Stimulated activated effector memory CD8-positive, alpha-beta T cell treated with anti-CD3 and anti-CD28 coated beads, Interleukin-12 subunit alpha, Interleukin-12 subunit beta, amount 100 ng/mL, for 72 hours (primary cell): ENCODE measurements at regions not wholly inside any gene's neighbourhood (a gene's known extent, or its start where the extent isn't known, plus 50 kb on each side); places are given as distances from the start of the nearest gene placed in this dataset.

Source experiments
- ATAC-seq: fragments of 150-1000 bp; cut with Tn5 transposase; 2 replicates; pipeline ENCODE4 v1.10.0; 2021
- DNase-seq, 2 donors: peaks; one replicate each; pipeline ENCODE4 v3.0.0; 2021 to 2022; ENCODE audit warnings: low spot score in 2 of 2
- H3K27ac Mint-ChIP-seq: one replicate; pipeline ENCODE4 v1.8.0; 2022; ENCODE audit warnings: mild to moderate bottlenecking, mixed read lengths
- H3K36me3 Mint-ChIP-seq: one replicate; pipeline ENCODE4 v1.8.0; 2022; ENCODE audit warnings: mild to moderate bottlenecking, mixed read lengths
- H3K4me1 Mint-ChIP-seq: one replicate; pipeline ENCODE4 v1.8.0; 2022; ENCODE audit warnings: mixed read lengths
- H3K4me3 Mint-ChIP-seq: one replicate; pipeline ENCODE4 v1.8.0; 2022; ENCODE audit warnings: mild to moderate bottlenecking, mixed read lengths
- H3K9me3 Mint-ChIP-seq: one replicate; pipeline ENCODE4 v1.8.0; 2022; ENCODE audit warnings: mixed read lengths

DNA sequence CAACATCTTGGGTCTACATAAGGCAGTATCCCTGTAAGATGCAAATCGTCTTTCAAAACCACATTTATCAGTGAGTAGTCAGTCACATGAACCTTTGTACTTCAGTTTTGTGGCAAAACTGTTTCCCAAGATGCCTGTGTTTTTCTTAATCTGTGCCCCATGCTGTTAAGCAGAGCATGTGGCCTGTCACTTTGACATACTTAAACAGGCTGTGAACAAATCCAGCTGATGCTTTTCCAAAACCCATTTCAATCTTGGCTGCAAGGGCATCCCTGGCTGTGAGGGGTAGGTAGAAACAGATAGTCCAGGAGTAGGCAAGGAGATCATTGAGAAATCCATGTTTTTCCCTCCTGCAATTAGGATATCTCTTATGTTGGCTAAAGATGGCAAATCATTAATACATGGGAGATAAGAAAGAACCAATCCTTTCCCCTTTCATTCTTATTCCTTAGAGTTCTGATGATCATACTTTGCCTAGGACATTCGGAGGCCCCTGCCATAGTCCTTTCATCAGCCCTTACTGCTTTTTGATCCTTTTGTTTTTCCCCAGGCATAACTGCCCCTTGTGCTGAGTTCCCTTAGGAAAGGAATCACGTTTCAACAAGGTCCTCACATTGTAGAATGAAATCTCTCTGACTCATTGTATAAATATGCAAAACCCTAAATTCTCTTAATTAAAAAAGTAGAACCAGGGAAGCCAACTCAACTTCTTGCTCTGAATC, 121.1 kb upstream of the EEA1 start:
- no peak for DNase-seq
- Mint-ChIP-seq H3K4me1 (no peaks in the 10 kb centered on the region), H3K4me3 (no peak overlapping the region), H3K9me3 (no peaks in the 10 kb centered on the region), H3K36me3 (no peaks in the 10 kb centered on the region), H3K27ac (no peak overlapping the region)
- no peak for ATAC-seq

- H3K36me3 Mint-ChIP-seq, result no peaks in the 10 kb centered on the region
- no peak overlapping the region for H3K4me3 Mint-ChIP-seq
- ATAC-seq (no peak), DNase-seq (no peak)
- H3K27ac Mint-ChIP-seq, result no peak overlapping the region
- H3K4me1 Mint-ChIP-seq, result no peaks in the 10 kb centered on the region
- H3K9me3 Mint-ChIP-seq, result no peaks in the 10 kb centered on the region
These were observed 121.6 kb upstream of the EEA1 start for GRCh38 chr12:93050748-93051081.

DNA sequence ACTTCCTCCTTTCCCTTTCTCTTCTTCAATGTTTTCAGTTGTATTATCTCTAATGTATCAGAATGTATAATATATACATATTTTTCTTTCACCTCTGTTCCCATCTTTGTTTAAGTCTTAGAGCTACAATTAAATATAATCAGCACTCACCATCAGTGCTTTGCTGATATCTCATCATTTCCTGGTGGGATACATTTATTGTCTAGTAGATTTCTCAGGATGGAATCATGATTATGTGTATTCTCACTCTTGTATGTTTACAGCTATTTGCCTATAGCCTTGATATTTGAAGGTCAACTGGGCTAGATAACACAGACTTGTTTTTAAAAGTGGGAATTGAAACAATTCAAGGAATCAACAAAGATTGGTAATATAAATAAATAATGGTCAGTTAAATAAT, 124.9 kb upstream of the EEA1 start:
- H3K4me1 Mint-ChIP-seq, result no peaks in the 10 kb centered on the region
- DNase-seq, result no peak
- no peak for ATAC-seq
- no peak overlapping the region for H3K4me3 Mint-ChIP-seq
- H3K36me3 Mint-ChIP-seq, result no peaks in the 10 kb centered on the region
- H3K27ac Mint-ChIP-seq, result no peak overlapping the region
- H3K9me3 Mint-ChIP-seq, result no peaks in the 10 kb centered on the region

DNA sequence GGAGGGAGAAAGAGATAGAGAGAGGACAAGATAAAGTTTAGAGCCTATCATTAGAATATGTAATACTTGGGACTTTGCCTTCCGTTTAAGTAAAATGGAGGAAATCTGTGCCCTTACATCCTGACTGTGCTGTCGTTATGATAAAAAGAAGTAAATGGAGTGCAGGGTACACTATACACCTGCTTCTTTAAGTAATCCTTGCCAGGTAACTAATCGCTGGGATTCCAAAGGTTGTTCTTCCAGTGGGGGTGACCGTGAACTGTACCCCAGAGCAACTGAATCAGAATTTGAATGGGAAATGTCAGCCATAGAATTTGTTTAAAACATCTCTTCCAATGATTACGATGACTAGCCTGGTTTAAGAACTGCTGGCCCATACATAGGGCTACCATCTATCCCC, 126.1 kb upstream of the EEA1 start:
- no peak for ATAC-seq
- Mint-ChIP-seq H3K4me1 (peaks cover 6% of the 10 kb centered on the region), H3K9me3 (no peaks in the 10 kb centered on the region), H3K27ac (no peak overlapping the region), H3K36me3 (no peaks in the 10 kb centered on the region), H3K4me3 (no peak overlapping the region)
- DNase-seq, result no peak

GRCh38 chr12:93056971-93057535, 128.0 kb upstream of the EEA1 start:
- Mint-ChIP-seq H3K4me1 (peaks cover 10% of the 10 kb centered on the region), H3K4me3 (no peak overlapping the region), H3K27ac (no peak overlapping the region), H3K36me3 (no peaks in the 10 kb centered on the region), H3K9me3 (no peaks in the 10 kb centered on the region)
- DNase-seq, result no peak
- ATAC-seq, result no peak

- ATAC-seq, result no peak
- no peaks in the 10 kb centered on the region for H3K36me3 Mint-ChIP-seq
- no peak overlapping the region for H3K27ac Mint-ChIP-seq
- peaks cover 10% of the 10 kb centered on the region for H3K4me1 Mint-ChIP-seq
- H3K4me3 Mint-ChIP-seq, result no peak overlapping the region
- H3K9me3 Mint-ChIP-seq, result no peaks in the 10 kb centered on the region
- DNase-seq, result no peak
These were observed 129.2 kb upstream of the EEA1 start for GRCh38 chr12:93058280-93058679.

GRCh38 chr12:93059288-93059687, 130.2 kb upstream of the EEA1 start:
- DNase-seq (no peak), ATAC-seq (no peak)
- Mint-ChIP-seq H3K4me3 (no peak overlapping the region), H3K9me3 (no peaks in the 10 kb centered on the region), H3K36me3 (no peaks in the 10 kb centered on the region), H3K27ac (no peak overlapping the region), H3K4me1 (peaks cover 10% of the 10 kb centered on the region)

DNA sequence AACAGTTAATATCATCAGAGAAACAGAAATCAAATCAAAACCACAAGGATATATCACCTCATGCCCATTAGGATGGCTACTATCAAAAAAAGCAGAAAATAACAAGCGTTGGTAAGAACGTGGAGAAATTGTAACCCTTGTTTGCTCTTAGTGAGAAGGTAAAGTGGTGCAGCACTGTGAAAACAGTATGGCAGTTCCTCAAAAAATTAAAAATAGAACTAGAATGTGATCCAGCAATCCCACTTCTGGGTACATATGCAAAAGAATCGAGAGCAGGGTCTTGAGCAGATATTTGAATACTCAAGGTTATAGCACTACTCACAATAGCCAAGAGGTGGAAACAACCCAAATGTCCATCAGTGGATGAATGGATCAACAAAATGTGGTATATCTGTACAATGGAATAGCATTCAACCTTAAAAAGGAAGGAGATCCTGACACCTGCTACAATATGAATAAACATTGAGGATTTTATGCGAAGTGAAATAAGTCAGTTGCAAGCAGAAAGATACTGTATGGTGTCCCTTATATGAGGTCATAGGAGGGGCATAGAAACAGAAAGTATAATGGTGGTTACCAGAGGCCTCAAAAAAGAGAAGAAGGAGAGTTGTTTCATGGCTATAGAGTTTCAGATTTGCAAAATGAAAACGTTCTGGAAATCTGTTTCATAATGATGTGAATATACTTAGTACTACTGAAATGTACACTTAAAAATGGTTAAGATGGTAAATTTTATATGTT, 131.0 kb upstream of the EEA1 start:
- ATAC-seq, result peak; percentile 75
- H3K4me3 Mint-ChIP-seq, result no peak overlapping the region

DNA sequence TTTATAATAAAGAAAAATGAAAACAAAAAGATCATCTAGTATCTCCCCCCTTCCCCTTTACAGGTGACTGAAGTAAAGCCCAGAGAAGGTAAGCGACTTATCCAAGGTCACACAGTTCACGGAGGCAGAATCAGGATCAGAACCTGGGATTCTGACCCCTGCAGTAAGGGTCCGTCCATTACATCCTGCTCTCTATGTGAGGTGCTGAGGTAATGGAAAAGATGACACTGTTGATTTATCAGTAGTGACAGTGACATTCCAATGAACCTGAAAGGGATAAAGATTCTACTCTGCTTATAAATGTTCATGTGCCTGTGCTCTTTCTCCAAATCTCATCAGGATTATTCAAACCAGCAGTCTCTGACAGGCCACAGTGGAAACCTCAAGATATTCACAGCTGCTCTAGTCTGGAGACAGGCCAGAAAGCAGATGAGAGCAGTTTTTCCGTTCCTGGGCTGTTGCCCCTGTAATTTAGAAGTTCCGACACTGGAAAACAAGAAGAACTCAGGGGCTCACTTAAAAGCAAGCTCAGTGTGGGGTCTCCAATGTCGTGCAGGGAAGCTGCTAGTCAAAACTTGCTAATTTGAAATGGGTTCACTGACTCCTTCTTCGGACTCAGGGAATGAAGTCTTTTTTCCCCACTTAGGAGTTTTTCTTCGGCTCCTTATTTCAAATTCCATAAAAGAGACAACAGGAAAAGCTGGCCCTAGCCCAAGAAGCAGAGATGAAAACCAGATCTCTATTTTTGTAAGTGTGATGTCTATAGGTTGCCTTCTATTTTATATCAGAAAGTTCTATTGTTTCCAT, 131.8 kb upstream of the EEA1 start:
- DNase-seq (no peak), ATAC-seq (no peak)
- no peaks in the 10 kb centered on the region for H3K9me3 Mint-ChIP-seq
- H3K36me3 Mint-ChIP-seq, result no peaks in the 10 kb centered on the region
- no peak overlapping the region for H3K27ac Mint-ChIP-seq
- peaks cover 10% of the 10 kb centered on the region for H3K4me1 Mint-ChIP-seq
- H3K4me3 Mint-ChIP-seq, result no peak overlapping the region

More for the DNA sequence above, 131.0 kb upstream of the EEA1 start:
- no peak overlapping the region for H3K27ac Mint-ChIP-seq
- H3K36me3 Mint-ChIP-seq, result no peaks in the 10 kb centered on the region
- DNase-seq, result no peak
- H3K9me3 Mint-ChIP-seq, result no peaks in the 10 kb centered on the region
- peaks cover 10% of the 10 kb centered on the region for H3K4me1 Mint-ChIP-seq

GRCh38 chr12:93061473-93062419, 132.7 kb upstream of the EEA1 start:
- Mint-ChIP-seq H3K9me3 (no peaks in the 10 kb centered on the region), H3K27ac (no peak overlapping the region), H3K36me3 (no peaks in the 10 kb centered on the region), H3K4me3 (no peak overlapping the region), H3K4me1 (peaks cover 10% of the 10 kb centered on the region)
- DNase-seq, result no peak
- ATAC-seq, result no peak

DNA sequence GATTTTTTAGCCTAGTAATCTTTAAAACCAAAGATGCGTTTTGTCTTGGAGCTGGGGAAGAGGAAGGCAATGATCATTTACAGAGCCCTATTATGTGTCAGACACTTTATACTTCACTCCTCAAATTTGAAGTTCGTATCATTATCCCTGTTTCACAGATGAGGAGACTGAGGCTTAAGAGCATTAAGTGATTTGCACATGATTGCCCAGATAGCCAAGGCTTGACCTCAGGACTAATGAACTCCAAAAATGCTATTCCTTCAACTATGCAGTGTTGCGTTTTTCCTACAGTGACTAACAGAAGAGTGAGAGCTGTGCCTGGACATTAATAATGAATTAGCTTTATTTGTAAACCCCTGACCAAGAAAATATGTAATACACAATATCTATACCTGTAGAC, 136.8 kb upstream of the EEA1 start:
- no peaks in the 10 kb centered on the region for H3K9me3 Mint-ChIP-seq
- no peaks in the 10 kb centered on the region for H3K4me1 Mint-ChIP-seq
- no peak overlapping the region for H3K27ac Mint-ChIP-seq
- no peaks in the 10 kb centered on the region for H3K36me3 Mint-ChIP-seq
- no peak for DNase-seq
- no peak overlapping the region for H3K4me3 Mint-ChIP-seq
- ATAC-seq, result no peak

- DNase-seq, result no peak
- H3K9me3 Mint-ChIP-seq, result no peaks in the 10 kb centered on the region
- peak; percentile 44 for ATAC-seq
- H3K4me1 Mint-ChIP-seq, result peaks cover 6% of the 10 kb centered on the region
- H3K4me3 Mint-ChIP-seq, result no peak overlapping the region
- no peaks in the 10 kb centered on the region for H3K36me3 Mint-ChIP-seq
- H3K27ac Mint-ChIP-seq, result no peak overlapping the region
These were observed 143.2 kb upstream of the EEA1 start for GRCh38 chr12:93072340-93072739.

GRCh38 chr12:93073324-93073723, 144.2 kb upstream of the EEA1 start:
- Mint-ChIP-seq H3K4me1 (peaks cover 6% of the 10 kb centered on the region), H3K9me3 (no peaks in the 10 kb centered on the region), H3K4me3 (no peak overlapping the region), H3K36me3 (no peaks in the 10 kb centered on the region), H3K27ac (peak overlapping the region; percentile 3)
- ATAC-seq, result no peak
- no peak for DNase-seq

DNA sequence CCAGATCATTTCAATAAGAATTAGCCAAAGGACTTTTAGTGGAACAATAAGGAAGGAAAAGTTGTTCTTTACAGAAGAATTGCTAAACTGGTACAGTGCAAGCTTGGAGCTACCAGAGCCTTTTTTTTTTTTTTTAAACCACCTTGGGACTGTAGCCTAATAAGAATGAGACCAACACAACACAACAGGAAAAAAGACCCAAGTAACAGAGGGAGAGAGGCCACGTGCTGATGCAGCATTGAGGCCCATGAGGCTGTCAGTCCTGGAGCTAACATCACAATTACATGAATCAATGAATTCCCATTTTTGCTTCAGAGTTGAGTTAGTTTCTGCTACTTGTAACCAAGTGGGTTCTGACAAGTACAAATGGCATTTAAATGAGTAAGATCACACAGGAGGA, 149.0 kb upstream of the EEA1 start:
- H3K36me3 Mint-ChIP-seq, result no peaks in the 10 kb centered on the region
- H3K4me1 Mint-ChIP-seq, result no peaks in the 10 kb centered on the region
- no peak for ATAC-seq
- H3K27ac Mint-ChIP-seq, result no peak overlapping the region
- DNase-seq, result no peak
- H3K9me3 Mint-ChIP-seq, result no peaks in the 10 kb centered on the region
- H3K4me3 Mint-ChIP-seq, result no peak overlapping the region

DNA sequence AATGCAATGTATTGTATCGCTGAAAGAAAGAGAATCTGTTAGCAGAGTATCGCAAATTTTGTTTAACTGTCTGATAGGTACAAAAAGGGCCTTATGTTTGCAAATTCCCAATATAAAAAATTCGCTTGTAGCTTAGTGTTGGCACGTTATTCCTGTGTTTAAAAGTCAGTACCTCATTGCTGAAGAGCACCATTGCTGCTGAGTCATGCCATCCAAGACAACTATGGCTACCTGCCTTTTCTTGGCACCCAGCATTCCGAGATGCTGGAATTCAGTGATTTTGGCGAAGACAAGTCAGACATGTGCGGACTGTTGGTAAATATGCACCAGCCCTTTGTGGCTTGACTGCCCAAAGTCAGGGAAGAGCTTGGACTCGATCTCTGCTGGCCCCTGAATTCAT, 149.5 kb upstream of the EEA1 start:
- Mint-ChIP-seq H3K27ac (no peak overlapping the region), H3K4me1 (no peaks in the 10 kb centered on the region), H3K4me3 (no peak overlapping the region), H3K9me3 (no peaks in the 10 kb centered on the region), H3K36me3 (no peaks in the 10 kb centered on the region)
- DNase-seq, result no peak
- no peak for ATAC-seq
